HG03439 (cell line): ENCODE measurements at regions not wholly inside any gene's neighbourhood (a gene's known extent, or its start where the extent isn't known, plus 50 kb on each side); places are given as distances from the start of the nearest gene placed in this dataset.

Experiments used
- ATAC-seq: cut with Tn5 transposase; IDR thresholded peaks from one replicate; pipeline ENCODE4 v1.9.1; 2021; ENCODE audit warnings: mild to moderate bottlenecking, moderate library complexity; ENCODE audit not compliant: unreplicated experiment

DNA sequence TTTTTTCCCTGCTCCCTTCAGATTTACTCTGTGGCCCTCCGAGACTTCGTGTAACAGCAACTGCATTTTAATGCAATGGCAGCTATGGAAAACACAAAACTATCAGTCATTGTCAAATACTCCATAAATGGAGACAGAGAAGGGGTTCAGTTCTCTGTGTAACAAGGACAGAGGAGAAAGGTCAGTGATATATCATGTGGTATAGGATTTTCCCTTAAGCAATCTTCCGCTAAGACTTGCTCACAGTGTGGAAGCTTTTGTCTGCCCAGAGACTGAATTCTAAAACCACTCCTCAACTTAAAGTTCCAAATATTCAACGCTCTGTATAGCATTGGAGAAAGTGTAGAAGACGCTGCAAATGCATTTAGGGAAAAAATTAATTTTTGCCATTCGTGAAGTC, 111.3 kb upstream of the EDNRB start:
- ATAC-seq: no peak

DNA sequence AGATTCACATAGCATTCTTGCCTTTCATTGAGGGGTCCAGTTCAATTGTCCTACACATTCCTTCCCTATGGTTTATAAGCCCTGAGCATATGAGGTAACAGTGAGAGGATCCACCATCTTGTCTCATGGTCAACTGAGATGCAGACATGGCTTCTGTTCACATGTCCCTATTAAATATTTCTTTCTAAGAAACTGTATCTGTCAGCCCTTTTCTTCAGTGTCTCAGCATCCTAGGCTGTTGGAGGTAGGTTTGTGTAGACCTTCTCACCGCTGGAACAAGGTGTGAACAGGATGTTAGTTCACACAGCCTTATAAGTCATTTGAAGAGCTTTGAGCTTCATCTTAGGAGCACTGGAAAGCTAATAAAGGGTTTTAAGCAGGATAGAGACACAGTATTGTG, 110.3 kb upstream of the EDNRB start:
- no peak for ATAC-seq

DNA sequence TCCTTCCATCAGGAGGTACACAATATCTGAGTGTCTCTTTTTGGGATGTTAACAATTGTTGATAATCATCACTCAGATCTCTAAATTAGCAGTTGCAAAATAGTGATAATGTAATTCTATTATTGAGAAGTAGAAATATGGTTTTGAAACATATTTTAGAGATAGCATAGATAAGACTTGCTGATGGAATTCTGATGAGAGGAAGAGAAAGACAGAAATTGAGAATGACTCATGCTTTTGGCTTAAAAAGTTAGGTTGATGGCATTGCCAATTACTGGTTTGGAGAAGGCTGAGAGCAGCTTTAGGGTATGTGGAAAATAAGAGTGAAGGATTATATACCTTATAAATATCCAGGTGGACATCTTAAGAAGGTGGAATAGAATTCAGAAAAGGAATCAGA, 106.4 kb upstream of the EDNRB start:
- ATAC-seq: no peak

DNA sequence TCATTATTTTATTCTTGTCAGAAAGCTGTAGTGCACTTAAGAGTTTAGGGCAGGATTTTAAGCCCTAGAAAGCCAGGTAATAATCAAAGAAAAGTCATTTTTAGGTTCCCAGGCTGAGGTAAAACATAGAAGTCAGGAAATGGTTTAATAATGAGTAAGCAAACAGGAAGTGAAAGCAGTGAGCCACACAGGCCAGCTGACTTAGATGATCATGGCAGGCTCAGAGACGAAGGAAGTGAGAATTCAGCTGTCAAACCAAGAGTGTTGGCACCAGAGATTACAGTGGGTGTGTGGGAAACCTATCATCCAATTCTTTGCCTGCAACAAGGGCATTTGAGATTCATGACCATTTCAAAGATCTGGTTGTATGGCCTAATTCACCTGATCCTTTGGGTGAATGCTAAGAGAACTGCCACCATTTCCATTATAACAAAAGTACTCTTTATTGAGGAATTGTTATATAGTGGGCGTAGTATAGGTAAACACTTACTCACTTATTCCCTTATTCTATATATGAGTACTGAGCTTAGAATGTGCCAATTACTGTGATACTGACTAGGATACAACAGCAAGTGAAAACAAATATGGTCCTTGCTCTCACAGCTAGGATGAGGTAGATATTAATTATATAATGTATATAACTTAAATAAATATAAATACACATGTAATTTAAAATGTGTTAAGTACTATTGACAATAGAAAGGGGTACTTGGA, 103.7 kb upstream of the EDNRB start:
- ATAC-seq: peak; percentile 100

DNA sequence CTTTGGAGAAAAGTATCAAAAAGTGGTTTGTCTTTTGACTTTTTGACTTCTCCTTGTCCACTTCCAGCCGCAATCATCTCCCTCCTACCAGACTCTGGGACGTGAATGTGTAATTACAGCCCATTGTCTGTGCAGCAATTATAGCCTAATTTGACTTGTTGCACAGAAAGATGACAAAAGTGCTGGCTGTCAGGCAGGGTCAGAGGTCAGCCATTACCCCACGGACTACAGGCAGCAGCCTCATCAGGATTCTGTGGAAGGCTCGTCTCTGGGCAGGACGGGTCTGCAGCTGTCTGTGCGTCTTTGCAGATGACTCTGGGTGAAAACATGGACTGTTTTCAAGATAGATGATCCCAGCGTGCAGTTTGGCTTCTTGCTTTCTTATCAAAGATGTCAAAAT, 102.2 kb upstream of the EDNRB start:
- ATAC-seq: no peak

DNA sequence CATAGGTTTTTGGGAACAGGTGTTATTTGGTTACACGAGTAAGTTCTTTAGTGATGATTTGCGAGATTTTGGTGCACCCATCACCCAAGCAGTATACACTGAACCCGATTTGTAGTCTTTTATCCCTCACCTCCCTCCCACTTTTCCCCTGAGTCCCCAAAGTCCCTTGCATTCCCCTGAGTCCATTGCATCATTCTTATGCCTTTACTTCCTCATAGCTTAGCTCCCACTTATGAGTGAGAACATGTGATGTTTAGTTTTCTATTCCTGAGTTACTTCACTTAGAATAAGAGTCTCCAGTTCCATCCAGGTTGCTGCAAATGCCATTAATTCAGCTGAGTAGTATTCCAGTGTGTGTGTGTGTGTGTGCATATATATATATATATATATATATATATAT, 97.2 kb upstream of the EDNRB start:
- no peak for ATAC-seq

DNA sequence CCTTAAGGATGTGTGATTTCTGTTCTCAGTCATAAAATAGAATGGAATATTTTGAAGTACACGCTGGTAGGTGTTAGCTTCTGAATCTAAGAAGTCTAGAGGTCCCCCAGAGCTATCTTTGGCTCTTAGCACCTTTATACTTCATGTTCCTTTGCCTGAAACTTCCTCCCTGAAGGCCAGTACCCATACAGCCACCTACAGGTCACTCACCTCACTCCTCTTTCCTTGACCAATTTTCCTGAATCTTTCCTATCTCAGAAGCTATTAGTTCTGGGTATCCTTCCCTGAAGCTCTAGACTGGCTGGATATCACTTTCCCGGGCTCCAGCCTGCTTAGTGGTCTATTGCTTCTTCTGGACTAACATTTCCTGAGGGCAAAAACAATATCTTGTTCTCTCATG, 93.4 kb upstream of the EDNRB start:
- ATAC-seq: no peak

DNA sequence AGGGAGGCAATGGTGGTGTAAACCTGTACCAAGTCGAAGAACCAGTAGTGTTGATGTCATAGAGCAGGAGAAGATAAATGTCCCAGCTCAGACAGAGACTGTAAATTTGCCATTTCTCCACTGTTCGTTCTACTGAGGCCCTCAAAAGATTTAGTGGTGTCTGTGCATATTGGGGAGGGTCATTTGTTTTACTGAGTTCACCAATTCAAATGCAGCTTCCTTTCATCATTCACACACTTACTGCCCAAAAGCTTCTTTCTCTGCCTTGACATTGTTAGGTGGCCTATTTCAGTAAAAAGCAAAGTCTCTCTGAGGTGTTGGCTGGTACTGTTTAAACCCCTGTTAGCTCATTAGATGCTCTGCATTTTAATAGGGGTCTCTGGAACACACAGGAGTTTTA, 86.2 kb upstream of the EDNRB start:
- no peak for ATAC-seq

DNA sequence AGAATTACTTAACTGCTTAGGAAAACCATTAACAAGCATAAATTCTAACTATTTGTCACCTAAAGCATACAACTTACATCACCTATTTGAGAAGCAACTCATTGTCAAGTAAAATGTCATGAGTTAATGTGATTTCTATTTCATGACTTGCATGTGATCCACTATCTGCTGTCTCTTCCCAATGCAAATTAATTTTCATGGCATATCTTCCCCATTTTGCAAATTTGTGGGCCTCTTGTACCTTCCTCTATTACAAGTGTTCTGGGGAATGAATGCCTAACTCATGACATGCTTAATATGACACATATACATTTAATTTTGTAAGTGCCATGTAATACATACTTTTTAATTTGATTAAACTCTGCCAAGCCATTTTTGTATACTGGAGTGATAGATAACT, 81.1 kb upstream of the EDNRB start:
- ATAC-seq: no peak

DNA sequence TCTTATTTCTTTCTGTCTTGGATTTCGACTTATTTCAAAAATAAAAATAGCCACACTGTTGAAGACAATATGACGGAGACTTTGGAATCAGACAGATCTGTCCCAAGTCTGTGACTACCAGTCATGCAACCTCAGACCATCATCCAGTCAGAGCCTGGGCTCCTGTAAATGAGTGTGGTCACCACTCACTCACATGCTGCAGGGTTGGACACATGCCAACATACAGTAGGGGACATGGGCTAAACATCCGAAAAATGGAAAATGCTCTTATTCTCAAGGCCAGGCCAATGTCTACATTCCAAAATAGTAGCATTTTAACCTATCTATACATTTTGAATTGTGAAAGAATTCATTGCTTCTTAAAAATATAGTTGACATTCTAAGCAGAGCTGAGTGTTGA, 75.5 kb upstream of the EDNRB start:
- ATAC-seq: no peak

DNA sequence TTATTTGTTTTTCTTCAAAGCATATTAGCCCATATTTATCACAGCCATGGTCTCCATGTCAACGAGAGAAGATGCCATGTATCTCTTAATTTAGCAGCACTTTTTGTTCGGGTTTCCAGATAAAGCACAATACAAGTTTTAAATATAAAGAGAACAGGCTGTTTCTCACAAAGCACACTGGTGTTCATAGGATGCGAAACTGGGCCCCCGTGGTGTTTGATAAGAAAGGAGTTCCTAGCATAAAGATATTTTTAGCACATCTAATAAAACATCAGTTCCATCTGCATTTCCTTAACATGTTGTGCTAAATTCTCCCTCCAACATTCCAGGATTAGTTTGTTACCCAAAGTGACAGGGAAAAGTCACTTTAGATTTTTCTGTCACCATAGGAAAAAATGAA, 72.4 kb upstream of the EDNRB start:
- ATAC-seq: no peak

DNA sequence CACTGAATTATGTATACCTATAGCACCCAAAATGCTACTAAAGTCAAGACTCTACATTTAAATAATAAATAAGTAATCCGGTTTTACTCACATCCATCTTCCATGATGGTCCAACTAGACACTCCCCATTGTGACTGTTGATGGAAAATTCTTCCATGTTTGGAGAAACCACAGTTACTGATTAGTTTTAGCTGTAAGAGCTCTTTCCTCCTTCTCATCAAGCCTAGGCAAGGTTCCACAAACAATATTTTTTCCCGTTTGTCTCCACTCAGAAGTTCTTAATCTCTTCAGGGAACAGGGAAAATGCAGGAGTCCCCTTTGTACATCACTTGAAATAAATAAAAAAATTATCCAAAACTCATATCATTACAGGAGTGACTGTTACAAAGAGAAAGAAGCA, 70.7 kb upstream of the EDNRB start:
- no peak for ATAC-seq

DNA sequence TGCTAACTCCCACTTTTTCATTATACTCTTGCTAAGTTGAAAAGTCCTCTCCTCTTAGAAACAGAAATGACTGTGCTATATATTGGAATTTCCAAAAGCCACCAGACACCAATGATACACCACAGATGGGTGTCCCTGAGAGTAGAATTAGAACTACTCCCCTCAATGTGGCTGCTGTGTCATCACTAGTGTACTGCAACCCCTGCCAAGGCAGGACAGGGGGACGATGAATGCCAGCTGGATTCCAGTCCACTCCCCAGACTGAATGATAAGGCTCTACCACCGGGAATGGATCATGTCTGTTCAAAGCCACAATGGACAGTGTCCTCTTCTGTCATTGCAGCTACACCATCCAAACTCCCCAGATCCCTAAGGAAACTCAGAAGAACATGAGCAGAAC, 69.7 kb upstream of the EDNRB start:
- ATAC-seq: no peak

DNA sequence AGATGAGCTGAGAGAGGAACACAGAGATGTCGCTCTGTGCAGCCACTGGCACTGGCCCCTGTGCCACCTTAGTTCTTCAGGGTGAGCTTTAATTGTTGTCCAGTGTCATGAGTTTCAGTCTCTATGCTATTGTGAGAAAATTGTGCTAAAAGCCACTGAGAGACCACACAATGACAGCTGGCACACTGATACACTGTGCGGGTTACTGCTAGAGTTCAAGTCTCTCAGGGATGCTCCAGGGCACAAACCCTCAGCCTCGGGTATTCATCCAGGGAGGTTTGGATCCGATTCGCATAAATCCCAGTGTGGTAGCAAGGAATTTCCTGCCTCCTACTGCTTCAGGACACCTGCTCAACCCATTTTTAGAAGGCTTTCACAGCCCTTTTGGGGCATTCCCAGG, 68.1 kb upstream of the EDNRB start:
- no peak for ATAC-seq

DNA sequence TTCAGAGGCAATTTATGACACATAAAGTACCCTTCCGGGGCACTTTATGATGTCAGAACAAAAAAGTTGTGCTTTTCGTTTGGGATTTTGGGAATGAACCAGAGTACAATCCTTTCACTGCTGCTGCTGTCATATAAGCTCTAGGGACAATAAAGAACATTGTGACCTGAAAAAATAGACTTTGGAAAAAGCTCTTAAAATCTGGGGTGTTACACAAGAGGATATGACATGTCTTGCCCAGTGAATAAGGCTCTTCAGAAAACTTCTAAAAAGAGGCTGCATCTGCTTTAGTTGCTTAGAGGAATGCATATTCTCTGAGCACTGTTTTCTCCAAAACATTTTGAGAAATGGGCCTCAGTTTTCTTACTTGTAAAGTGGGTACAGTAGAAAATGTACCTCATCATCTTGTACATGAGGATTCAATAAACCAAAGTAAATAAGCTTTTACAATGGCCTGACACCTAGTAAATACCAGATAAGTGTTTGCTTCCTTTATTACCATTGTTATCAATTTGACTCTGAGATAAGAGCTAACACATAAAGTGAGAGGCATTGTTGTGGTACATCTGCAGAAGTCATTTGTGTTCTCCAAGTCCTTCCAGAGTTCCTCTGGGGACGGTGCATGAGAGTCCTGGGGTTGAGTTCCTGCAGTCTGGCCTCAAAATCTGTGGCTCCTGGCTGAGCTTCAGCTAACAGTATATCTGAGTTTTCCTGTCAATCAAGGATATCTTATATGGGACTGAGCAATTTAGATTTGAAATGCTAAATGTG, 67.4 kb upstream of the EDNRB start:
- no peak for ATAC-seq

DNA sequence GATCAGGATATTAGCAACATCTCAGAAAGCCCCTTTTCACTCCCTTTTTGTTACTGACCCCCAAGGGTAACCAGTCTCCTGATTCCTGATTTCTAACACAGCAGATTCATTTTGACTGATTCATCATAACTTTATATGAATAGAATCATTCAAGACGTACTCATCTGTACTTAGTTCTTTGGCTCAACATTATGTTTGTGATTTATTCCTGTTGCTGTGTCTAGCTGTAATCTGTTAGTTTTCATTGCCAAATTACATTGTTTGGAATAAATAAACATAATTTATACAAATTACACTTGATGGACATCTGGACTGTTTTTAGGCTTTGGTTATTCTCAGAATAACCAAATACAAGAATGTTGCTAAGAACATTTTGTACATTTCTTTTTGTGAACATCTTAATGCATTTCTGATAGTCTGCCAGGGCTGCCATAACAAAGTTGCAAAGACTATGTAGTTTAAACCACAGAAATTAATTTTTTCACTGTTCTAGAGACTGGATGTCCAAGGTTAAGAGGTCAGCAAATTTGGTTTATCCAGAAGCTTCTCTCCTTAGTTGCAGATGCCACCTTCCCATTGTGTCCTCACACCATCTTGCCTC, 62.8 kb upstream of the EDNRB start:
- no peak for ATAC-seq

DNA sequence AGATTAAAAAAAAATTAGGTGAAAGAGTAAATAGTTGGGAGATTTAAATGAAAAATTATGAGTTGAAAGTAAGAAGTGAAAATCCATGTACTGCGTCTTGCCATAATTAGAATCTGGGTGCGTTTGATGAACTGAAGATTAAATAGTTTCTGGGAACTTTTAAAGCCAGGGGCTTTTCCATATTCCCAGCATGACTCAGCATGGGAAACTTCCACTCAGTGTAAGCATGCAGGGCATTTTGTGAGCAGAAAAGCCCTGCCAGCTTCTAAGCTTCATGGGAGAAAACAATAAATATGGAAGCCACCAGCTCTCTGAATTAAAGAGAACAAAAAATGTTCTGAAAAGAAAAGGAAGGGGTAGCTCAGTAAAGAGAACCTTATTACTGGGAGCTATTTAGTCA, 62.0 kb upstream of the EDNRB start:
- no peak for ATAC-seq

DNA sequence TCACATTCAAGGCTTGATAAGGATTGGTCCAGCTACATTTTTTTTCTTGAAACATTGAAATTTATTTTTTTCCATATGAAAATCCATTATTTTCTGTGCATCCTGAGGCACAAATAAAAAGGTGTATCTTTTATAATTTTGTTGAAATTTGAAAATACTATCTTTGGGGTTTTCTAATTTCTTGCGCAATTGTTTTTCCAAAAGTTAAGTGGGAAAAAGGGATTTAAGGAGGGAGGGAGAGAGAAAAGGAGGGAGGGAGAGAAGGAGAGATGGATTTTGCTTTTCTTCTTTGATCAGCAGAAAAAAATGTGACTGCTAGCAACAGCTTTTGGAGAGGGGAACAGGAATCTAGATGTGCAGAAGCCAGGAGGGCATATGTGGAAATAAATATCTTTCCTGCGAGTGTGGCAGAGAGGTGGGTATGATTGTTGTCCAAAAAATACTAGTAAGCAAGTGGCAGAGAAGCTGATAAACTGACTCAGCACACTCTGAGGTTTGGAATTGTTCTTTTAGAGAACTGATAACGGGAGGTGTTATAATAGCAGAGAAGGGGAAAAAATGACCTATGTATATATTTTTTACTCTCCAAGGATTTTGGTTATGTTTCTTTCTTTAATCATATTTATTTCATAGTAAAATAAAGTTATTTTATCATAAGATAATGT, 61.2 kb upstream of the EDNRB start:
- ATAC-seq: no peak

DNA sequence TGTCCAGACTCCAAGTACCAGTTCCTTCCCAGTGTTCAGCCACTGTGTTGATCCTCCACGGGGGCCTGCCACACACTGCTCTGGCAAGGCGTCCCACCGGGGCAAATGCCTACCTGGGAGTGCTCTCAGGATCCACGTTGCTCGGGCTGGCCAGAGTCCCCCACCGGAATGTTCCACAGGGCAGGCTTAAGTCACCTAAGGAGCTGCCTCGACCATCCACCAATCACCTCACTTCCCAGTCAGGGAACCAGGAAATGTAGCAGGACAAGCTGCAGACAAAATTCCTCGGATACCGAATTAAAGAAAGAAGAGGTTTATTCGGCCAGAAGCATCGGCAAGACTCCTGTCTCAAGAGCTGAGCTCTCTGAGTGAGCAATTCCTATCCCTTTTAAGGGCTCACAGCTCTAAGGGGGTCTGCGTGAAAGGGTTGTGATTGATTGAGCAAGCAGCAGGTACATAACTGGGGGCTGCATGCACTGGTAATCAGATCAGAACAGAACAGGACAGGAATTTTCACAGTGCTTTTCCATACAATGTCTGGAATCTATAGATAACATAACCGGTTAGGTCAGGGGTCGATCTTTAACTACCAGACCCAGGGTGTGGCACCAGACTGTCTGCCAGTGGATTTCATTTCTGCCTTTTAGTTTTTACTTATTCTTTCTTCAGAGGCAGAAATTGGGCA, 56.9 kb upstream of the EDNRB start:
- ATAC-seq: no peak

DNA sequence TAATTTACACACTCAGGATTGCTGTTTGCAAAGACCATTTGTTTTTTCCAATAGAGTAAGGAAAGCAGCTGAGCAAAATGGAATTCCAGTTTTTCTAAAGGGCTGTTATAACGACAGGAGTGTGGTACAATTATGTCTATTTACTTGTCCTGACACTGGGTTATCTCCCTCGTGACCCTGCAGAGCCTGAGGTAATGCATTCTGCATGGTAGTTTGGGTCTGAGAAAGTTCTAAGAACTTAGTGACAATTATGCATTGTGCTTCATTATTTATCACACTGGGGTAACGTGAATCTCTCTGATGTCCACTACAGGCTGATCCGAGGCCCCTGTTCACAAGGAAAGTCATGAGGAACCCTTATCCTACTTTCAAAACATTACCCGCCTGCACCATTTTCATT, 50.7 kb upstream of the EDNRB start:
- ATAC-seq: no peak
